ENCODE measurements at regions not wholly inside any gene's neighbourhood (a gene's known extent, or its start where the extent isn't known, plus 50 kb on each side); places are given as distances from the start of the nearest gene placed in this dataset.

DNA sequence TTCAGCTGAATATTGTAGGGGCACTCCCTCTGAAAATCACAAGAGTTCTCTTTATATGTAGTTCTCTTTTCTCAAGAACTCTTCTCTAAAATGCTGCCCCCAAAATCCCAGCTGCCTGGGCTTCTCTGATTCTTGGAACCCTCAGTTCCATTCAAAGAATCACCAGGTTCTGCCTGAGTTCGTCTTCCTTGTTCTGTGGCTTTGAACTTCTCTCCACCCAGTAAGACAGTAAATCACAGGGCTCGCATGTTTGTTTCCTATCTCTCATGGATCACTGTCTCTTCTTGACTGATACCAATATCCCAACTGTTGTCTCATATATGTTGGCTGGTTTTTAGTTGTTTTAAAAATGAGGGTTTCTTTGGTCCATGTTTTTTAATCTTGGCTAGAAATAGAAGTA, 359.5 kb upstream of the CBLB start:
- ATAC-seq (no peak), DNase-seq (no peak)
- no peaks in the 10 kb centered on the region for H3K27me3 ChIP-seq
- in situ Hi-C loops (cut with MboI; ENCODE audit: low sequenced_read_pairs in 4 of 4), result no loop called here
- no peak for TF ChIP-seq POLR2A (IDR thresholded peaks at IDR 0.05)
- TF ChIP-seq, protein P1, sequence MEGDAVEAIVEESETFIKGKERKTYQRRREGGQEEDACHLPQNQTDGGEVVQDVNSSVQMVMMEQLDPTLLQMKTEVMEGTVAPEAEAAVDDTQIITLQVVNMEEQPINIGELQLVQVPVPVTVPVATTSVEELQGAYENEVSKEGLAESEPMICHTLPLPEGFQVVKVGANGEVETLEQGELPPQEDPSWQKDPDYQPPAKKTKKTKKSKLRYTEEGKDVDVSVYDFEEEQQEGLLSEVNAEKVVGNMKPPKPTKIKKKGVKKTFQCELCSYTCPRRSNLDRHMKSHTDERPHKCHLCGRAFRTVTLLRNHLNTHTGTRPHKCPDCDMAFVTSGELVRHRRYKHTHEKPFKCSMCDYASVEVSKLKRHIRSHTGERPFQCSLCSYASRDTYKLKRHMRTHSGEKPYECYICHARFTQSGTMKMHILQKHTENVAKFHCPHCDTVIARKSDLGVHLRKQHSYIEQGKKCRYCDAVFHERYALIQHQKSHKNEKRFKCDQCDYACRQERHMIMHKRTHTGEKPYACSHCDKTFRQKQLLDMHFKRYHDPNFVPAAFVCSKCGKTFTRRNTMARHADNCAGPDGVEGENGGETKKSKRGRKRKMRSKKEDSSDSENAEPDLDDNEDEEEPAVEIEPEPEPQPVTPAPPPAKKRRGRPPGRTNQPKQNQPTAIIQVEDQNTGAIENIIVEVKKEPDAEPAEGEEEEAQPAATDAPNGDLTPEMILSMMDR (IDR thresholded peaks at IDR 0.05 in 4 of 5, conservative IDR thresholded peaks at IDR 0.05 in 1 of 5), result no peak
- no peaks in the 10 kb centered on the region for H3K9me3 ChIP-seq
- intact Hi-C loops (cut with DNase I; ENCODE audit: low total_unique reads), result no loop called here
- H3K36me3 ChIP-seq, result no peaks in the 10 kb centered on the region
- H3K4me3 ChIP-seq, result no peak overlapping the region
- H3K4me1 ChIP-seq, result no peaks in the 10 kb centered on the region
- H3K27ac ChIP-seq, result no peak overlapping the region

DNA sequence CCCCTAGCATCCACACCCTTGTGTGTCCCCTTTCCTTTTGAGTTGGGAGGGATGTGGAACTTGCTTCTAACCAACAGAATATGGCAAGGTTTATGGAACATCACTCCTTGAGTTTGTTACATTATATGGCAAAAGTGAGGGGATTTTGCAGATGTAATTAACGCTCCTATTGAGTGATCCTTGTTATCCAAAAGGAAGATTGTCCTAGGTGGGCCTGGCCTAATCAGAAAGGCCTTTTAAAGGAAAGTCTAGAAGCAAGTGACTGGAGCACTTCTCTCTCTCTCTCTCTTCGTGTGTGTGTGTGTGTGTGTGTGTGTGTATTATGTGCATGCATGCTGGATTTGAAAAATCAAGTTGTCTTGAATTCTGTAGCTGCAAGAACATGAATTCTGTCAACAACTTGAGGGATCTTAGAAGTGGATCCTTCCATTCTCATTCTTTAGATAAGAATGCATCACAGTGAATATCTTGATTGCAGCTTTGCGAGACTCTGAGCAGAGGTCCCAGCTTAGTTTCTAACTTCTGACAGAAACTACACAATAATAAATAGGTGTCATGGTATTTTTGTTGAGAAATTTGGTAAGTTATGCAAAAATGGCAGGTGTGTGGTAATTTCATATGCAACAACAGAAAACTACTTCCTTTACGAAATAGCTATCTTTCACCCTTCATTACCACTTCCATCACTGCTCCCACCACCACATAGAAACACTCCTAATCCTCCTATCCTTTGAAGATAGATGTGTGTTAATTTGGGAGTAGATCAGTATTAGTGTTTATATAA, 360.9 kb upstream of the CBLB start:
- no peak for DNase-seq
- H3K27me3 ChIP-seq, result no peaks in the 10 kb centered on the region
- no peaks in the 10 kb centered on the region for H3K36me3 ChIP-seq
- no peaks in the 10 kb centered on the region for H3K9me3 ChIP-seq
- in situ Hi-C loops (cut with MboI; ENCODE audit: low sequenced_read_pairs in 4 of 4) (no loop called here), intact Hi-C loops (cut with DNase I; ENCODE audit: low total_unique reads) (no loop called here)
- no peaks in the 10 kb centered on the region for H3K4me1 ChIP-seq
- H3K27ac ChIP-seq, result no peak overlapping the region
- H3K4me3 ChIP-seq, result no peak overlapping the region
- ATAC-seq, result no peak
- TF ChIP-seq, protein P1 (IDR thresholded peaks at IDR 0.05 in 4 of 5, conservative IDR thresholded peaks at IDR 0.05 in 1 of 5), result no peak
- no peak for TF ChIP-seq POLR2A (IDR thresholded peaks at IDR 0.05)

DNA sequence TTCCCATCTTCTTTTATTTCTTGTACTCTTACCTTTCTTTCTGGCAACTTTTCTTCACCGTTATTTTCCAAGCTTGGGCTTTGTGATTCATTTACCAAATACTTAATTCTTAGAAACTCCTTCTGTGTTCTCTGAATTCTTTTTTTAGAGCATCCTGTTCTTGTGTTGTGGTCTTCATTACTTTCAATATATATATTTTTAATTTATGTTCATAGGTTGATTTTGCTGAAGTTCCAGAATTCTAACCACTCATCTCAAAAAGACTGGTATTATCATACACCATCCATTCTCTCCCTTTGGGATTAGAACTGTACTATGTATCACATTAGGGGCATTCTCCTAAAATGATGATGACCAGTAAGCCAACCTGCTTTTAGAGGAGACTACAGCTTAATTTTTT, 362.3 kb upstream of the CBLB start:
- intact Hi-C loops (cut with DNase I; ENCODE audit: low total_unique reads) (no loop called here), in situ Hi-C loops (cut with MboI; ENCODE audit: low sequenced_read_pairs in 4 of 4) (no loop called here)
- no peak for TF ChIP-seq POLR2A (IDR thresholded peaks at IDR 0.05)
- TF ChIP-seq, protein P1 (IDR thresholded peaks at IDR 0.05 in 4 of 5, conservative IDR thresholded peaks at IDR 0.05 in 1 of 5), result no peak
- Histone ChIP-seq H3K4me3 (no peak overlapping the region), H3K9me3 (no peaks in the 10 kb centered on the region), H3K27ac (no peak overlapping the region), H3K4me1 (no peaks in the 10 kb centered on the region), H3K27me3 (no peaks in the 10 kb centered on the region), H3K36me3 (no peaks in the 10 kb centered on the region)
- no peak for DNase-seq
- no peak for ATAC-seq

DNA sequence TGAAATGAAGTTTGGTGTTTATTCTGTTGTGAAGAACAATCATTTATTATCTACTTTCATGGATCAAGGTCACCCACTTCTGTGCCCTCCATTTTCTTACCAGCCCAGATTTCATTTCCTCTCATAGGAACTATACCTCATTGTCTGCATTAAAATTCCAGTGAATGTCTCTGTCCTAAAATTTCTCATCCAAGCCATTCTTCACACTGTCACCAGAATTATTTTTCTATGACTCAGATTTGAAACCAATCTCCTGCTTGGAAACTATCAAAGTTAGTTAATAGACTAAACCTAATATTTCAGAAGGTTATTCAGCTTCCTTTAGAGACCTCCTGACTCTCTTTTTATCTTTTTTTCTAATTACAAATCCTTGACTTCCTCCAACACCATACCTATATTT, 364.1 kb upstream of the CBLB start:
- in situ Hi-C loops (cut with MboI; ENCODE audit: low sequenced_read_pairs in 4 of 4) (no loop called here), intact Hi-C loops (cut with DNase I; ENCODE audit: low total_unique reads) (no loop called here)
- Histone ChIP-seq H3K4me3 (no peak overlapping the region), H3K9me3 (no peaks in the 10 kb centered on the region), H3K36me3 (no peaks in the 10 kb centered on the region), H3K4me1 (no peaks in the 10 kb centered on the region), H3K27me3 (no peaks in the 10 kb centered on the region), H3K27ac (no peak overlapping the region)
- TF ChIP-seq POLR2A (IDR thresholded peaks at IDR 0.05), result no peak
- TF ChIP-seq, protein P1 (IDR thresholded peaks at IDR 0.05 in 4 of 5, conservative IDR thresholded peaks at IDR 0.05 in 1 of 5), result no peak
- ATAC-seq, result no peak
- no peak for DNase-seq
